Breast epithelium (tissue), 3 donors: ENCODE measurements at regions not wholly inside any gene's neighbourhood (a gene's known extent, or its start where the extent isn't known, plus 50 kb on each side); places are given as distances from the start of the nearest gene placed in this dataset.

Experiments used
- CTCF ChIP-seq, 3 donors: fragments of 450-650 bp; IDR thresholded peaks; one replicate each; pipeline ENCODE4 v1.5.1; 2016 to 2017; ENCODE audit warnings: antibody characterized with exemption in 3 of 3, mild to moderate bottlenecking in 3 of 3, moderate library complexity in 3 of 3
- POLR2A ChIP-seq: fragments of 450-650 bp; IDR thresholded peaks from one replicate; pipeline ENCODE4 v1.6.1; 2016; ENCODE audit warnings: antibody characterized with exemption, mild to moderate bottlenecking, moderate library complexity

- TF ChIP-seq POLR2A: no peak
- no peak for TF ChIP-seq CTCF (IDR thresholded peaks at IDR 0.05)
These were observed 1730.9 kb downstream of the PCDH9 start for GRCh38 chr13:65499256-65499655.
